A549 (cell line): ENCODE measurements at regions not wholly inside any gene's neighbourhood (a gene's known extent, or its start where the extent isn't known, plus 50 kb on each side); places are given as distances from the start of the nearest gene placed in this dataset.

Experiments used
- ATAC-seq, 2 experiments: fragments of 200-7000 bp in 1 of 2; fragments of >200 bp in 1 of 2; cut with Nextera tagmentation in 1 of 2; cut with Tn5 transposase in 1 of 2; 3 replicates each; pipeline versions ENCODE4 v1.8.0 to v1.9.1; 2018 to 2020; ENCODE audit warnings: mild to moderate bottlenecking in 1 of 2, moderate library complexity in 1 of 2
- CTCF ChIA-PET: fragments of 300-600 bp; sonication (Branson Sonifier 250); formaldehyde crosslinking; extraction: SDS; loops from one replicate; lab custom pipeline; 2021; ENCODE audit warnings: antibody characterized with exemption, inconsistent platforms; lab: Yijun Ruan, JAX
- POLR2A ChIA-PET: fragments of 350-600 bp; formaldehyde crosslinking; extraction: SDS; loops from one replicate; lab custom pipeline; 2021; ENCODE audit warnings: antibody characterized with exemption, inconsistent platforms; lab: Yijun Ruan, JAX
- DNase-seq, 2 experiments: peaks; one replicate each; pipeline versions ENCODE4 v3.0.0 to v3.0.0-alpha.2; 2011 to 2016; ENCODE audit warnings: low read depth in 1 of 2, low spot score in 1 of 2
- FAIRE-seq: peaks from 2 replicates; lab custom pipeline; 2011; peaks lifted over from hg19 to GRCh38; lab: Jason Lieb, UNC
- H3K27ac ChIP-seq, 2 experiments: fragments of >200 bp; sonication (Bioruptor Twin); formaldehyde crosslinking; 3 replicates each; pipeline ENCODE4 v1.5.1; 2016 to 2017
- H3K4me1 ChIP-seq: fragments of >200 bp; sonication (Bioruptor Twin); formaldehyde crosslinking; 3 replicates; pipeline ENCODE4 v1.6.1; 2016
- H3K4me2 ChIP-seq: fragments of >200 bp; sonication (Bioruptor Twin); formaldehyde crosslinking; 3 replicates; pipeline ENCODE4 v1.6.1; 2016
- H3K4me3 ChIP-seq: fragments of >200 bp; sonication (Bioruptor Twin); formaldehyde crosslinking; 3 replicates; pipeline ENCODE4 v1.5.1; 2016
- H3K9me3 ChIP-seq: fragments of >200 bp; sonication (Bioruptor Twin); formaldehyde crosslinking; 3 replicates; pipeline ENCODE4 v1.6.1; 2016
- CEBPB ChIP-seq, 2 experiments: fragments of >200 bp in 1 of 2; sonication (Bioruptor Twin) in 1 of 2; formaldehyde crosslinking in 1 of 2; IDR thresholded peaks; 2 replicates each; pipeline ENCODE4 v1.6.1; 2012 to 2016
- CHD2 ChIP-seq: fragments of 150-350 bp; IDR thresholded peaks from 2 replicates; pipeline ENCODE4 v1.6.1; 2014; ENCODE audit warnings: low read length; ENCODE audit not compliant: partially characterized antibody
- E2F6 ChIP-seq: IDR thresholded peaks from 2 replicates; pipeline ENCODE4 v1.6.1; 2012; ENCODE audit warnings: low read depth, borderline replicate concordance
- EHMT2 ChIP-seq: fragments of 200-600 bp; sonication (generic); IDR thresholded peaks from 2 replicates; pipeline ENCODE4 v1.6.1; 2016; ENCODE audit warnings: antibody characterized with exemption, low read depth, mild to moderate bottlenecking, moderate library complexity
- FOSL2 ChIP-seq, 2 experiments: fragments of 450-650 bp in 1 of 2; fragments of >200 bp in 1 of 2; sonication (Bioruptor Twin) in 1 of 2; formaldehyde crosslinking; IDR thresholded peaks; 2 replicates each; pipeline versions ENCODE4 v1.5.0 to v1.6.1; 2016 to 2020; ENCODE audit warnings: mild to moderate bottlenecking in 1 of 2, moderate library complexity in 1 of 2
- FOXS1 ChIP-seq: fragments of 250-450 bp; sonication (Bioruptor Pico); IDR thresholded peaks from 2 replicates; pipeline ENCODE4 v1.5.0; 2020; ENCODE audit warnings: mild to moderate bottlenecking, moderate library complexity
- GATA3 ChIP-seq: IDR thresholded peaks from 2 replicates; pipeline ENCODE4 v1.6.1; 2012; ENCODE audit warnings: borderline replicate concordance
- HOXB13 ChIP-seq: fragments of 250-450 bp; sonication (Bioruptor Pico); IDR thresholded peaks from 2 replicates; pipeline ENCODE4 v1.5.0; 2020; ENCODE audit warnings: low read depth, mild to moderate bottlenecking, moderate library complexity
- HOXB5 ChIP-seq: fragments of 250-450 bp; sonication (Bioruptor Pico); IDR thresholded peaks from 2 replicates; pipeline ENCODE4 v1.5.0; 2020; ENCODE audit warnings: mild to moderate bottlenecking, moderate library complexity
- JUN ChIP-seq, 2 experiments: fragments of >200 bp; sonication (Bioruptor Twin); formaldehyde crosslinking; IDR thresholded peaks; 2 replicates in 1 of 2; 3 replicates in 1 of 2; pipeline ENCODE4 v1.6.1; 2016 to 2017
- KDM1A ChIP-seq: fragments of 200-600 bp; sonication (generic); IDR thresholded peaks from 2 replicates; pipeline ENCODE4 v1.6.1; 2016; ENCODE audit warnings: low read depth, mild to moderate bottlenecking
- KDM5A ChIP-seq: fragments of 200-600 bp; sonication (generic); IDR thresholded peaks from 2 replicates; pipeline ENCODE4 v1.6.1; 2016; ENCODE audit warnings: antibody characterized with exemption, mild to moderate bottlenecking
- MAX ChIP-seq: IDR thresholded peaks from 2 replicates; pipeline ENCODE4 v1.6.1; 2012
- MAZ ChIP-seq: fragments of 150-350 bp; IDR thresholded peaks from 2 replicates; pipeline ENCODE4 v1.6.1; 2014; ENCODE audit warnings: antibody characterized with exemption, low read depth, low read length, borderline replicate concordance
- NFE2L2 ChIP-seq: fragments of 150-350 bp; conservative IDR thresholded peaks from 2 replicates; pipeline ENCODE4 v1.6.1; 2014; ENCODE audit warnings: low read length
- NR3C1 ChIP-seq: fragments of >200 bp; sonication (Bioruptor Twin); formaldehyde crosslinking; IDR thresholded peaks from 3 replicates; pipeline ENCODE4 v1.6.1; 2017
- PHF8 ChIP-seq: fragments of 200-600 bp; sonication (generic); IDR thresholded peaks from 2 replicates; pipeline ENCODE4 v1.6.1; 2016; ENCODE audit warnings: low read depth, mild to moderate bottlenecking, antibody characterized with exemption, moderate library complexity, borderline replicate concordance
- POLR2AphosphoS2 ChIP-seq: conservative IDR thresholded peaks from 2 replicates; pipeline ENCODE4 v1.6.1; 2012; ENCODE audit warnings: low read length, improper control_type of control experiment, inconsistent platforms
- RARB ChIP-seq: fragments of 250-450 bp; sonication (Bioruptor Pico); IDR thresholded peaks from 2 replicates; pipeline ENCODE4 v1.8.0; 2021; ENCODE audit warnings: mild to moderate bottlenecking, moderate library complexity
- RCOR1 ChIP-seq: fragments of 150-350 bp; IDR thresholded peaks from 2 replicates; pipeline ENCODE4 v1.6.1; 2014; ENCODE audit warnings: antibody characterized with exemption, low read length, low read depth
- REST ChIP-seq: fragments of 200-600 bp; sonication (generic); IDR thresholded peaks from 2 replicates; pipeline ENCODE4 v1.6.1; 2016; ENCODE audit warnings: antibody characterized with exemption, mild to moderate bottlenecking, moderate library complexity
- RFX5 ChIP-seq: fragments of 450-650 bp; IDR thresholded peaks from 2 replicates; pipeline ENCODE4 v1.7.1; 2014; ENCODE audit warnings: antibody characterized with exemption, mild to moderate bottlenecking, moderate library complexity
- SMC3 ChIP-seq: fragments of >200 bp; sonication (Bioruptor Twin); formaldehyde crosslinking; IDR thresholded peaks from 3 replicates; pipeline ENCODE4 v1.6.1; 2018; ENCODE audit warnings: inconsistent platforms
- TFCP2L1 ChIP-seq: fragments of 250-450 bp; sonication (Bioruptor Pico); IDR thresholded peaks from 2 replicates; pipeline ENCODE4 v1.5.0; 2021; ENCODE audit warnings: mild to moderate bottlenecking
- ZC3H11A ChIP-seq: fragments of 450-650 bp; IDR thresholded peaks from 2 replicates; pipeline ENCODE4 v1.6.1; 2014; ENCODE audit warnings: antibody characterized with exemption, mild to moderate bottlenecking
- WGBS: methylation state at CpG from one replicate; pipeline ENCODE4 v1.1.6; 2017; ENCODE audit errors: missing lambda C conversion rate; 5-methylcytosine and 5-hydroxymethylcytosine counted together
- TF ChIP-seq, protein P1 (sequence below): fragments of 250-450 bp; sonication (Bioruptor Pico); IDR thresholded peaks from 2 replicates; pipeline ENCODE4 v1.5.0; 2021; ENCODE audit warnings: mild to moderate bottlenecking, moderate library complexity, borderline replicate concordance

DNA sequence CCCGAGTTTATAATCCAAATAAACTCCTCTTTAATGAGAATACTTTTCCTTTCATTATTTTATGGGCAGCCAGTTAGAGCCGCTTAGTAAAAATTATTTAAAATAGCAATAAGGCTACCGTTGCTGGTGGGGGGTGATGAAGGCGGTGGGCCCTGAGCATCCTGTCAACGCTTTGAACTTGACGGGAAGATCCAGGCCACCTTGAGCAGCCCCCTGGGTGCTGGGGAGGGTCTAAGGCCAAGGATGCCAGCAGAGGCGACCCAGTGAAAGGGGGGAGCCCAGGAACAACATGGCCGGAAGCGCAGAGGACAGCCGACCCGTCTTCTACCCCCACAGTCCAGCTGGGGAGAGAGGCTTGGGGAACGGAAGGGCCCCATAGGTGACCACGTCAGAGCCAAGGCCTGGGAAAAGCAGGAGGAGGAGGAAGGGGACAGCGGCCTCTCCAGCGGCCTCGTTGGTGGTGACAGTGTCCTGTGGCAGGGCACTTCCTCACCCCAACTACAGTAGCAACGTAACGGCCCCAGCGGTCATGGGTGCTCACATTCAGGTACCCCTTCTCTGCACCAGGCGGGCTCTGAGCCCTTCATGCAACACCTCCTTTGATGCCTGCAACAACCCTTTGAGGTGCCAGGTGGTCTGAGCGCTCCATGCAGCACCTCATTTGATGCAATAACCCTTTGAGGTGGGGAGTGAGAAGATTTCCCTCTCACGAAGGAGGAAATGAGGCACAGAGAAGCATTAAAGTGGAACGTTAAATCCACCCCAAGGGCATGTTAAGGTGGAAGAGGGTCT is 695.3 kb downstream of the TBC1D22A start (continued):
- no peak for TF ChIP-seq EHMT2
- no peak for TF ChIP-seq TFCP2L1

DNA sequence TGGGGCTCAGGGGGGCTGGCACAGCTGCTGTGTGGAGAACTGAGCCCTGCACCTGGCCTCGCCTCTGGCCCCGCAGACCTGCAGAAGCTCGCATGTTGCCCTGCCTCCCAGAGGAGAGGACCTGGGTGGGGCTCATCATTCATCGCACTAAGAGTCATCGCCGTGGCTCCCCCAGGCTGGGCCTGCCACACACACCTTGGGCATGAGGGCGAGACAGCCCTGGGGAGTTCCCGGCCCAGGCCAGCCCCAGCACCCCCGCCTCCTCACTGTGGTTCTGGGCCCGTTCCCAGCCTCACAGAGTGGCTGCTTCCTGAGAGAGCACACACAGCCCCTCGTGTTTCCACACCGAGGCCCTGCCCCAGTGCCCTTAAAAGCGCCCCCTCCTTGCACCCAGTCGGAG is 694.6 kb downstream of the TBC1D22A start:
- ATAC-seq, result no peak
- no peak for FAIRE-seq
- Histone ChIP-seq H3K4me3 (no peak overlapping the region), H3K4me1 (no peaks in the 10 kb centered on the region), H3K4me2 (no peak overlapping the region), H3K27ac (no peak overlapping the region), H3K9me3 (0 out of 3 replicates have a peak, but pooled peaks cover 2% of the 10 kb centered on the region)
- TF ChIP-seq RFX5 (no peak), PHF8 (no peak), SMC3 (no peak), HOXB13 (no peak), HOXB5 (CRISPR knock-in tag) (no peak), CEBPB (IDR thresholded peaks at IDR 0.05) (no peak), E2F6 (no peak), MAX (no peak), ZC3H11A (no peak), KDM5A (no peak), NR3C1 (no peak), MAZ (no peak)
- TF ChIP-seq, protein P1, sequence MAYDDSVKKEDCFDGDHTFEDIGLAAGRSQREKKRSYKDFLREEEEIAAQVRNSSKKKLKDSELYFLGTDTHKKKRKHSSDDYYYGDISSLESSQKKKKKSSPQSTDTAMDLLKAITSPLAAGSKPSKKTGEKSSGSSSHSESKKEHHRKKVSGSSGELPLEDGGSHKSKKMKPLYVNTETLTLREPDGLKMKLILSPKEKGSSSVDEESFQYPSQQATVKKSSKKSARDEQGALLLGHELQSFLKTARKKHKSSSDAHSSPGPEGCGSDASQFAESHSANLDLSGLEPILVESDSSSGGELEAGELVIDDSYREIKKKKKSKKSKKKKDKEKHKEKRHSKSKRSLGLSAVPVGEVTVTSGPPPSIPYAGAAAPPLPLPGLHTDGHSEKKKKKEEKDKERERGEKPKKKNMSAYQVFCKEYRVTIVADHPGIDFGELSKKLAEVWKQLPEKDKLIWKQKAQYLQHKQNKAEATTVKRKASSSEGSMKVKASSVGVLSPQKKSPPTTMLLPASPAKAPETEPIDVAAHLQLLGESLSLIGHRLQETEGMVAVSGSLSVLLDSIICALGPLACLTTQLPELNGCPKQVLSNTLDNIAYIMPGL (CRISPR knock-in tag), result no peak
- CTCF ChIA-PET, result no interaction called here
- WGBS, result 70% methylated on average over 5 of the region's 14 CpGs
- POLR2A ChIA-PET, result no interaction called here
- DNase-seq, result no peak

- ChIA-PET POLR2A (no interaction called here), CTCF (no interaction called here)
- 54% methylated on average over 10 of the region's 11 CpGs for WGBS
- H3K4me3 ChIP-seq, result no peak overlapping the region
- no peak overlapping the region for H3K4me2 ChIP-seq
- H3K4me1 ChIP-seq, result no peaks in the 10 kb centered on the region
- no peak overlapping the region for H3K27ac ChIP-seq
- FAIRE-seq, result no peak
- 0 out of 3 replicates have a peak, but pooled peaks cover 2% of the 10 kb centered on the region for H3K9me3 ChIP-seq
- ATAC-seq, result no peak
- DNase-seq, result no peak
- TF ChIP-seq CEBPB (IDR thresholded peaks at IDR 0.05) (no peak), GATA3 (no peak), HOXB13 (no peak), RARB (CRISPR knock-in tag) (no peak), FOXS1 (CRISPR knock-in tag) (no peak), MAZ (no peak), POLR2AphosphoS2 (no peak), RCOR1 (no peak), NR3C1 (no peak), JUN (IDR thresholded peaks at IDR 0.05) (no peak), REST (no peak), KDM1A (no peak), FOSL2 (IDR thresholded peaks at IDR 0.05) (no peak), FOSL2 (CRISPR knock-in tag; IDR thresholded peaks at IDR 0.05) (no peak), CHD2 (no peak), HOXB5 (CRISPR knock-in tag) (no peak), NFE2L2 (no peak), KDM5A (no peak)
Observed at GRCh38 chr22:47456031-47456430, 693.6 kb downstream of the TBC1D22A start.
